GM12872 (cell line): ENCODE measurements at regions not wholly inside any gene's neighbourhood (a gene's known extent, or its start where the extent isn't known, plus 50 kb on each side); places are given as distances from the start of the nearest gene placed in this dataset.

Source experiments
- TF ChIP-seq, protein P1 (sequence below): IDR thresholded peaks from 3 replicates; pipeline ENCODE4 v1.5.1; 2011; ENCODE audit warnings: low read depth, mild to moderate bottlenecking, low read length, moderate library complexity; ENCODE audit not compliant: insufficient read depth

DNA sequence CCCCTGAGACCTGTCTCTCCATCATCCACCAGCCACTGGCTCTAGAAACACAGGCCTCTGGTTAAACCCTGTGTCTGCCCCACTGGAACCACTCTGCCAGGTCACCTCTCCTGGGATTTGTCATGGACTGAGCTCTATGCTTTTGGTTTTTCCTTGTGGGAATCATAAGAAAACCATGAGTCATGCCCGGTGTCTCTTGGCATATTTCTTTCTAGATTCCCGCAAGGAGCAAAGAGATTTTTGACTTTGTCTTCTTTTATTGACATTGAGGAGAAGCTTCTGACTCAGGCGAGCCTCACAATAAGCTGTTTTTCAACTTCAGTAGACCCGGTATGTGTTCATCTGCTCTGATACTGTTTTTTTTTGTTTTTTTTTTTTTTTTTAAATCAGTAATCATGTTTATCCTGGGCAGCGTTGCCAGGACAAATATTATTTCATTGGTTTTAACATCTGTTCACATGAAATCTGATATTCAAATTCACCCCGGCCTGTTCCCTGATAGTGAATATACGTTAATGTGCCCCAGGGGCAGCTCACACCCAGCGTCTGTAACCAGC lies 207.1 kb downstream of the ACKR3 start:
- TF ChIP-seq, protein P1, sequence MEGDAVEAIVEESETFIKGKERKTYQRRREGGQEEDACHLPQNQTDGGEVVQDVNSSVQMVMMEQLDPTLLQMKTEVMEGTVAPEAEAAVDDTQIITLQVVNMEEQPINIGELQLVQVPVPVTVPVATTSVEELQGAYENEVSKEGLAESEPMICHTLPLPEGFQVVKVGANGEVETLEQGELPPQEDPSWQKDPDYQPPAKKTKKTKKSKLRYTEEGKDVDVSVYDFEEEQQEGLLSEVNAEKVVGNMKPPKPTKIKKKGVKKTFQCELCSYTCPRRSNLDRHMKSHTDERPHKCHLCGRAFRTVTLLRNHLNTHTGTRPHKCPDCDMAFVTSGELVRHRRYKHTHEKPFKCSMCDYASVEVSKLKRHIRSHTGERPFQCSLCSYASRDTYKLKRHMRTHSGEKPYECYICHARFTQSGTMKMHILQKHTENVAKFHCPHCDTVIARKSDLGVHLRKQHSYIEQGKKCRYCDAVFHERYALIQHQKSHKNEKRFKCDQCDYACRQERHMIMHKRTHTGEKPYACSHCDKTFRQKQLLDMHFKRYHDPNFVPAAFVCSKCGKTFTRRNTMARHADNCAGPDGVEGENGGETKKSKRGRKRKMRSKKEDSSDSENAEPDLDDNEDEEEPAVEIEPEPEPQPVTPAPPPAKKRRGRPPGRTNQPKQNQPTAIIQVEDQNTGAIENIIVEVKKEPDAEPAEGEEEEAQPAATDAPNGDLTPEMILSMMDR = no peak

DNA sequence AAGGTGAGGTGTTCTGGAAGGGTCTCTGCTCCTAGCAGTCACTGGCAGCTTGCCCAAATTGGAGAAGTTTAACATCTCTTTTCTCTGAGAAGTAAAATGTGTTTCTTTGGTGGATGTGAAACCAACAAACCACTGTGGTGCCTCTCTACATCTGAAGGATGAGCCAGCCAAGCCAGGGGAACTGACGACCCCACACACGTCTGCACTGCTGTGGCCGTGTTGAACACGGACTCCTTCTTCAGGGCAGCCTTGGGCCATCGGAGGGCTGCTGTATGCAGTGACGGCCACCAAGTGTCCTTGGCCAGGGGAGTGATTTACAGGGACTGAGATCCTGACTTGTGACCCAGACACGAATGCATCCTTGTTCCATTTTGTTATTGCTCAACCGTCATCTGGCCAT lies 207.8 kb downstream of the ACKR3 start:
- TF ChIP-seq, protein P1 = no peak

DNA sequence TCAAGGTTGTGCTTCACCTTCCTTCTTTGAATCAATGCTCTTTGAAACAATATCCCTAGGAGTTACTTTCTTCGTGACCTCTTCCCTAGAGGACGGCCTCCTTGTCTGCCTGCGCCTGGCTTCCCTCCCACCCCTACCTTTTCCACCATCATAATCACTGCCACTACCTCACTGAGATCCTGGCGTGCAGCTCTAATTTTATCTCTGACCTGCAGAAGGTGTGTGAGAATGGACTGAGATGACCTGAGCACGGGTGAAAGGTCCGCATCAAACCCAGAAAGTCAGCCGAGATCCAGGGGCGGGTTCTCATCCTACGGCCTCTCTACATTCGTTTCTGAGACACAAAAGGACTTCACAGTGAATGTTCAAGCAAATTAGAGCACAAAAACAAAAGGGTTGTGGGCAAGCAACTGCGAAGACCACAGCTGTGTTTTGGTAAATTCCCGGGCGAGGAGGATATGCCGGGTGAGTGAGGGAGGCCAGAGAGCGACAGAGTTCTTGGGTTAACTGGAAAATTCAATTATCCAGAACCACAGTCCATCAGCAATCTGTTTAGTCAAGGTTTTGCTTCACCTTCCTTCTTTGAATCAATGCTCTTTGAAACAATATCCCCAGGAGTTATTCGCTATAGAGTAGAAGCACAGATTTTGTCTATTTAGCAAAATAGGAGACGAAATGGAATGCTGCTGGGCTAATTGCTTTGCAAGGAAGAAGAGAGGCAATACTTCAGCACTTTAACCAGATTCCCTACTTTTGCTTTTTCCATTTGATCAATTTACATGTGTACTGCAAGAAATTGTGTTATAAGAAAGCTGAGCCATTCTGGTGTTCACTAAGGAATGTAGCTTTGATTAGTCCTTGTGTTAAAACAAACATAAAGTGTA lies 212.6 kb downstream of the ACKR3 start:
- TF ChIP-seq, protein P1 = no peak

DNA sequence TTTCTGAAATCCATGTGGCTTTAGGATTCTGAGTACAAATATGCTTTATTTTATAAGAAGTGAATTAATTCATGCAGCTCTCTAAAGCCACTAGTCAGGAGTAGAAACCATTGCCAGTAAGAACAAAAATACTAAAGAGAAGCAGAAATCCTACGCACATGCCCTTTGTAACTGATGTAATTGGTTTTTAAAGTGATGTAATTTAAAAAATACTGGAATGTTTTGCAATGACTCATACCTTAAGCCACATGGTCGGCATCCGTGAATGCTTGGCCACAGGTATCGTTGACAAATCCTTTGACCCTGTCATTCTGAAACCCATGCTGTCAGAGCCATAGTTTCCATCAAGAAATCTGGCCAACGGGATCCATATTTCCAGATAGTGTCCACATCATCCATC lies 213.3 kb downstream of the ACKR3 start:
- TF ChIP-seq, protein P1 = no peak

DNA sequence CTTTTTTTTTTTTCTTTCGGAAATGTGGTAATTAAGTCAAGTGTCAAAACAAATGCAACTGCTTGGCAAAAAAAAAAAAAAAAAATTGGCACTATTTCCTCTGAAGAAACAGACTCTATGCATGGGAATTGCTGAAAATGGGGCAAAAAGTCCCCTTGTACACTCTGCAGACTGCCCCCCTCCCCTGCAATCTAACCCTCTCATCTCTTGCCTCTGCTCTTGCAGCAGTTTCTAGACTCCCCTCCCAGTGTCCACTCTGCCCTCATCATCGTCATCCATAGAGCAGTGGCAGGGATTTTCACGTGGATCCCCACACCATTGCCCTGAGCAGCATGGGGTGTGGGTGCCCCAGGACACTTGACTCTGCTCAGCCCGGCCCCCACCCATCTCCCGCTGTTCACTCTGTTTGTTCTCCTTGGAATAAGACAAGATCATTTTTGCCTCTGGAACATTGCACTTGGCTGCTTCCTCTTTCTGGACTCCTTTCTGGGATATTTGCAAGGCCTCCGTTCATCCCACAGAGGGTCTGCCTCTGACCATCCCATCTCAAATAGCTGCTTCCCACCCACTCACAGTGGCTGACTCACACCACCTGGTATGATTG lies 213.9 kb downstream of the ACKR3 start:
- TF ChIP-seq, protein P1 = no peak

DNA sequence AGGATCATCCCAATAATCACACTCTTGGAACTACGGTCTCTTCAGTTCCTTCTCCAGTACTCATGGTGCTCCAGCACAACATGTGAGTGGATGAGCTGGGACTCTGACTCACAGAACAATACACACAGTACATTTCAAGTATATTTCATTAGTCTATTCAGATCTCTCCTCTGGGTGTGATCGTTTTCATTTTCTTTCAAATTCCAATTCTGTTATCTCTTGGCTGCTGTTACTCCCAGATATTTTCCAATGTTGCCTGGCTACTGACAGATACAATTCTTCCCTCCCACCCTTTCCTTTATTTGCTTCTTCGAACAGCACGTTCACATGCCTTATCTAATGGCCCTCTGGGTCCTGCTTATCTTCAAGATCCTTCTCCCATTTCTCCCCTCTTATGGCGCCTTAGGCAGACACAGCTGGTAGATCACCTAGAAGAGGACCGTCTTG lies 216.0 kb downstream of the ACKR3 start:
- TF ChIP-seq, protein P1 = no peak

DNA sequence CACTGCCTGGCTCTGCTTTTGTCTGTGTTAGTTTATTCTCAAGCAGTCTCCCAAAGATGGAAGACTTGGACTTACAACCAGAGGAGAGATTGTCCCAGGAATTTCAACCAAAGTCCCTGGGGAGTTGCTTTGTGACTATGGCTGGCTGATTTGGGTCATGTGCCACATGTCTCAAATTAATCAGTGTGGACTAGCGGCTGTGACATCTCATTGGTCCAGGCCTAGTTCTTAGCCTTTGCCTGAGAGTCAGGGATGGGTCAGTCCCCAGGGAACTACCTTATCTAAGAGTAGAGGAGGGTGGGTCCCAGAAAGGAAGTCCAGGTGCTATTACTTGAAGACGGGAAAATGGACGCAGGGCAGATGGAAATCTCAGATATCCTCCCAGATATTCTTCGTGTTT lies 217.1 kb downstream of the ACKR3 start:
- TF ChIP-seq, protein P1 = no peak
